GM12873 (cell line): ENCODE measurements at regions not wholly inside any gene's neighbourhood (a gene's known extent, or its start where the extent isn't known, plus 50 kb on each side); places are given as distances from the start of the nearest gene placed in this dataset.

Experiments used
- TF ChIP-seq, protein P1 (sequence below): IDR thresholded peaks from 2 replicates; pipeline ENCODE4 v1.5.1; 2012; ENCODE audit warnings: low read depth, mild to moderate bottlenecking, moderate library complexity, low read length, control low read depth; ENCODE audit not compliant: insufficient read depth; ENCODE audit errors: missing control alignments

- TF ChIP-seq, protein P1, sequence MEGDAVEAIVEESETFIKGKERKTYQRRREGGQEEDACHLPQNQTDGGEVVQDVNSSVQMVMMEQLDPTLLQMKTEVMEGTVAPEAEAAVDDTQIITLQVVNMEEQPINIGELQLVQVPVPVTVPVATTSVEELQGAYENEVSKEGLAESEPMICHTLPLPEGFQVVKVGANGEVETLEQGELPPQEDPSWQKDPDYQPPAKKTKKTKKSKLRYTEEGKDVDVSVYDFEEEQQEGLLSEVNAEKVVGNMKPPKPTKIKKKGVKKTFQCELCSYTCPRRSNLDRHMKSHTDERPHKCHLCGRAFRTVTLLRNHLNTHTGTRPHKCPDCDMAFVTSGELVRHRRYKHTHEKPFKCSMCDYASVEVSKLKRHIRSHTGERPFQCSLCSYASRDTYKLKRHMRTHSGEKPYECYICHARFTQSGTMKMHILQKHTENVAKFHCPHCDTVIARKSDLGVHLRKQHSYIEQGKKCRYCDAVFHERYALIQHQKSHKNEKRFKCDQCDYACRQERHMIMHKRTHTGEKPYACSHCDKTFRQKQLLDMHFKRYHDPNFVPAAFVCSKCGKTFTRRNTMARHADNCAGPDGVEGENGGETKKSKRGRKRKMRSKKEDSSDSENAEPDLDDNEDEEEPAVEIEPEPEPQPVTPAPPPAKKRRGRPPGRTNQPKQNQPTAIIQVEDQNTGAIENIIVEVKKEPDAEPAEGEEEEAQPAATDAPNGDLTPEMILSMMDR: no peak
Observed at GRCh38 chr2:9149388-9149660, 57.3 kb upstream of the ASAP2 start.

DNA sequence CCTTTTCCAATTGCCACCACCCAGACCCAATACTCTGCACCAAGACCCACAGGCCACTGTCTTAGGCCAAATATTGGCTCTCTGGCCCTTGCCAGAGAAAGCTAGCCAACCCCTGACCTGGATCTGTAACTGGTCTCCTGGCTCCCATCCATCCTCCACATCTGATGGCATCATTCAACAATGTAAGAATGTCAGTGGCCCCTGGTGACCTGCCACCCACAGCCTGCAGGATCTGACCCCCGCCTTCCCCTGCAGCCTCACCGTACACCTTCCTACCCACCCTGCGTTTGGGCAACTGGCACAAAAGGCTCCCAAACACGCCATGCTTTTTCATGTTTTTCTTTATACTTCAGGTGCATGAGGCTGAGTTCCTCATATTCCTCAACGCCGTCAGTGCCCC is 60.0 kb upstream of the ASAP2 start:
- TF ChIP-seq, protein P1: no peak

GRCh38 chr2:9145752-9146430 is 60.7 kb upstream of the ASAP2 start:
- TF ChIP-seq, protein P1: no peak

DNA sequence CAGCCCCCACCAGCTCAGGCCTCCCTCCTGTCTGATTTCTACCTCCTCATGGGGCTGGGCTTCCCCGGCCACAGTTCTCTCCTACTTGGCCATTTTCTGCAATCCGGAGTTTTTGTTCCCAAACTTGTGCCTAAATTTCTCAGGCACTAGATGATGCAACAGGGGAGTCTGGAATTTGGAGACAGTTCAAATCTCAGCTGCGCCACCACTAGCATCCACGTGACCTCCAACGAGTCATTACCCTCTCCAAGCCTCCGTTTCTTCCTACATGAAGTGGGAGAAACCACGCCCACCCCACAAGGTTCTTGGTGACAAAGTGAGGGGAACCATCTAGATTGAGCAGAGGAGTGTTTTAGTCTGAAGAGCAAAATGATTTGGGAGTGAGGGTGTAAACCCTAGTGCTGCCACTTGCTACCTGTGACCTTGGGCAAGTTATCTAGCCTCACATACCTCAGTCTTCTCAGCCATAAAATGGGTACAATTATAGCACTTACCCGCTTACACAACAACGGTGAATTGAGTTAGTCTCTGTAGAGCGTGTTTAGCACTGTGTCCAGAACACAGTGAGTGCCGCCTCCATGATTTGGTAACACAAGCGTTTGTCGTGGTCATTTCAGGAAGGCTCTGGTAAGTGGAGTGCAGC is 61.4 kb upstream of the ASAP2 start:
- TF ChIP-seq, protein P1: no peak

GRCh38 chr2:9144617-9145016 is 62.0 kb upstream of the ASAP2 start:
- TF ChIP-seq, protein P1: no peak

DNA sequence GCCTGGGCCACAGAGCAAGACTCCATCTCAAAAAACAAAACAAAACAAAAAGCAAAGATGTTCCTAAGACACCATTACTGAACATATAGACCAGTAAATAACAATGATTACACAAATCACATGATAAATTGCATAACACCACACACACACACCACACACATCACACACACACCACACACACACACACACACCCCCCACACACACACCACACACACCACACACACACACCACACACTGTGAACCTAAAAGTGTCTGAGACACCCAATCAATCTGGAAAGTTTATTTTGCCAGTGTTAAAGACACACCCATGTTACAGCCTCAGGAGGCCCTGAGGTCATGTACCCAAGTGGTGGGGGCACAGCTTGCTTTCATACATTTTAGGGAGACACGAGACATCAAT is 62.6 kb upstream of the ASAP2 start:
- TF ChIP-seq, protein P1: no peak

DNA sequence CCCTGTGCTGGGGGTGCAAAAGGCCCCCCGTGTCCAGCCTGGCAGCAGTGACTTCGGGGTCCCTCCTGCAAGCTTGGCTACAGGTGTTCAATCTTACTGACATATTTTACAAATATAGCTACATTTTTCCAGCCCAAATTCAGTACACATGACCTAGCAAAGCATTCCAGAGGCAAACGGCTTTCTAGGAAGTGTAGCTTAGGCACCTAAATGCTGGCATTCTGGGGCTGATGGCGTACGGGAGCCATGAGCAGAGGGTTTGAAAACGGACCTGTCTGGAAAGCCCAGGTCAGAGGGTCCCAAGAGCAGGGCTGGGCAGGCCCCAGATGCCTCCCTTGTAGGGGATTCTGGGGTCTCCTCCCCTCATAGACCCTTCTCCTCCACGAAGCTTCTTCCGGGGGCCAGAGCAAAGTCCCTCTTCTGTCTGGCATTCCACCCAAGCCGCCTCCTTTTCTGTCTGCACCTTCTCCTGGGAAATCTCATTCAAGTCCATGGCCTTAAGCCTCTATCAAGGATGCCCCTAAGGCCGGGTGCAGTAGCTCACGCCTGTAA is 63.3 kb upstream of the ASAP2 start:
- TF ChIP-seq, protein P1: no peak
